K562 (cell line): ENCODE measurements at regions not wholly inside any gene's neighbourhood (a gene's known extent, or its start where the extent isn't known, plus 50 kb on each side); places are given as distances from the start of the nearest gene placed in this dataset.

Experiments
- ARNT ChIP-seq, 2 experiments: fragments of 450-650 bp; IDR thresholded peaks; 2 replicates each; pipeline ENCODE4 v1.6.1; 2016; ENCODE audit warnings: mild to moderate bottlenecking in 1 of 2
- CBFA2T3 ChIP-seq: fragments of 450-650 bp; IDR thresholded peaks from 2 replicates; pipeline ENCODE4 v1.6.1; 2017
- CBX3 ChIP-seq, 2 experiments: IDR thresholded peaks; 1 replicate in 1 of 2; 2 replicates in 1 of 2; pipeline ENCODE4 v1.6.1; 2012; ENCODE audit warnings: inconsistent platforms in 2 of 2, low read length in 2 of 2, borderline replicate concordance in 1 of 2, control low read depth in 1 of 2
- ELF2 ChIP-seq: fragments of 250-450 bp; sonication (Bioruptor Pico); IDR thresholded peaks from 2 replicates; pipeline ENCODE4 v1.5.0; 2021; ENCODE audit warnings: mild to moderate bottlenecking
- EP400 ChIP-seq: fragments of 450-650 bp; IDR thresholded peaks from 2 replicates; pipeline ENCODE4 v1.6.1; 2017; ENCODE audit warnings: antibody characterized with exemption, mild to moderate bottlenecking, moderate library complexity
- FOXK2 ChIP-seq, 2 experiments: fragments of 450-650 bp; IDR thresholded peaks in 1 of 2; conservative IDR thresholded peaks in 1 of 2; 2 replicates each; pipeline ENCODE4 v1.6.1; 2016; ENCODE audit warnings: low read depth in 2 of 2, mild to moderate bottlenecking in 1 of 2
- HDAC1 ChIP-seq, 2 experiments: fragments of 450-650 bp; IDR thresholded peaks; 2 replicates each; pipeline ENCODE4 v1.6.1; 2016 to 2017; ENCODE audit warnings: inconsistent platforms in 1 of 2, mild to moderate bottlenecking in 1 of 2, moderate library complexity in 1 of 2
- JUNB ChIP-seq: fragments of 450-650 bp; formaldehyde crosslinking; conservative IDR thresholded peaks from 2 replicates; pipeline ENCODE4 v1.4.0; 2020; ENCODE audit warnings: mild to moderate bottlenecking
- KDM1A ChIP-seq, 2 experiments: fragments of 450-650 bp; IDR thresholded peaks; 2 replicates each; pipeline ENCODE4 v1.6.1; 2016; ENCODE audit warnings: mild to moderate bottlenecking in 2 of 2
- MTA3 ChIP-seq: fragments of 450-650 bp; formaldehyde crosslinking; IDR thresholded peaks from 2 replicates; pipeline ENCODE4 v1.6.1; 2017; ENCODE audit warnings: mild to moderate bottlenecking, borderline replicate concordance
- NRF1 ChIP-seq, 2 experiments: fragments of 450-650 bp; IDR thresholded peaks in 1 of 2; conservative IDR thresholded peaks in 1 of 2; 2 replicates each; pipeline ENCODE4 v1.6.1; 2014; ENCODE audit warnings: mild to moderate bottlenecking in 2 of 2
- POLR2B ChIP-seq: fragments of 450-650 bp; IDR thresholded peaks from 2 replicates; pipeline ENCODE4 v1.6.1; 2018; ENCODE audit warnings: low read depth; ENCODE audit not compliant: partially characterized antibody
- RBBP5 ChIP-seq: fragments of 200-600 bp; sonication (generic); IDR thresholded peaks from 2 replicates; pipeline ENCODE4 v1.6.1; 2012; ENCODE audit warnings: borderline replicate concordance, mild to moderate bottlenecking, low read length, control low read depth, inconsistent platforms; ENCODE audit not compliant: insufficient read depth, poor library complexity, severe bottlenecking
- REST ChIP-seq, 2 experiments: fragments of 450-650 bp; formaldehyde crosslinking in 1 of 2; IDR thresholded peaks; 2 replicates each; pipeline versions ENCODE4 v1.4.0 to v1.6.1; 2014 to 2020; ENCODE audit warnings: mild to moderate bottlenecking in 2 of 2, borderline replicate concordance in 1 of 2, low read depth in 1 of 2
- SMARCC2 ChIP-seq: fragments of 450-650 bp; IDR thresholded peaks from 2 replicates; pipeline ENCODE4 v1.6.1; 2017; ENCODE audit warnings: antibody characterized with exemption, moderate library complexity, mild to moderate bottlenecking, low read depth
- SOX6 ChIP-seq: fragments of 450-650 bp; IDR thresholded peaks from 2 replicates; pipeline ENCODE4 v1.6.1; 2014; ENCODE audit warnings: mild to moderate bottlenecking
- U2AF1 ChIP-seq: fragments of 200-400 bp; formaldehyde crosslinking; optimal IDR thresholded peaks from 2 replicates; pipeline ENCODE3; 2017; ENCODE audit warnings: mild to moderate bottlenecking, low read depth, low read length, moderate library complexity
- ZEB2 ChIP-seq: fragments of 450-650 bp; IDR thresholded peaks from 2 replicates; pipeline ENCODE4 v1.6.1; 2016
- ZNF24 ChIP-seq: fragments of 450-650 bp; IDR thresholded peaks from 2 replicates; pipeline ENCODE4 v1.6.1; 2016
- ZNF644 ChIP-seq: fragments of 200-800 bp; sonication (Bioruptor generic); IDR thresholded peaks from 2 replicates; pipeline ENCODE4 v1.6.1; 2016; ENCODE audit warnings: low read depth, missing genetic modification characterization, missing compliant biosample characterization
- ZNF766 ChIP-seq: fragments of 200-800 bp; sonication (Bioruptor generic); conservative IDR thresholded peaks from 2 replicates; pipeline ENCODE4 v1.6.1; 2016; ENCODE audit warnings: missing genetic modification characterization, missing compliant biosample characterization

DNA sequence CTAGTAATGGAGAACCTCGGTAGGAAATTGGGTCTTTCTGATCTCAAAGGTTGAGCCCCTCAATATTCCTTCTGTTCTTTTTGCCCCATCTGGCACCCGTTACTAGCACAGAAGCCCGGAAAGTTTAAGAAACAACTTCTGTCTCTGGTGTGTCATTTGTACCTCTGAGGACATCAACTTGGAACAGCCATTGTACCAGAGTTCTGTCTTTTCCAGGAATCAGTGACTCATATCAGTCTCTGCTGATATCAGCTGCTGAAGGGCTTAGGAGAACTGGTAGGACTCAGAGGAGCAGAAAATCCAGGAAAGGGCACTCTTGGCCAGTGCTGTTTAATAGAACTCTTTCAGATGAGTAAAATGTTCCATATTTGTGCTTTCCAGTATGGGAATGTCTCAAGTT, 78.3 kb upstream of the CHD6 start (continued):
- no peak for TF ChIP-seq U2AF1
- no peak for TF ChIP-seq ZNF644 (tag)
- 0 out of 4 replicates have a peak, but pooled peaks of 1 of the 2 experiments have one; percentile 21 for TF ChIP-seq HDAC1 (IDR thresholded peaks at IDR 0.05)
- peak; percentile 34; the same call in 1 of the 2 replicates for TF ChIP-seq REST (IDR thresholded peaks at IDR 0.05; ENCODE audit: borderline replicate concordance)
- no peak for TF ChIP-seq REST (CRISPR knock-in tag; IDR thresholded peaks at IDR 0.05; ENCODE audit: low read depth)
- TF ChIP-seq ARNT (IDR thresholded peaks at IDR 0.05) = peak in 1 of 2 experiments; percentile 64; a peak in 1 of 4 replicates
- 0 out of 2 replicates have a peak, but pooled peaks have one; percentile 19 for TF ChIP-seq ELF2 (CRISPR knock-in tag)
- 0 out of 2 replicates have a peak, but pooled peaks have one; percentile 15 for TF ChIP-seq ZNF24
- peak; percentile 18; the same call in 1 of the 2 replicates for TF ChIP-seq EP400
- peak; percentile 67 for TF ChIP-seq CBFA2T3
- peak in 1 of 2 experiments; percentile 52; a peak in 2 of 4 replicates for TF ChIP-seq KDM1A (IDR thresholded peaks at IDR 0.05)
- peak; percentile 52; the same call in 1 of the 2 replicates for TF ChIP-seq MTA3
- peak; percentile 34 for TF ChIP-seq RBBP5
- no peak for TF ChIP-seq POLR2B
- TF ChIP-seq JUNB = peak; percentile 70; the same call in 1 of the 2 replicates
- TF ChIP-seq SOX6 = peak; percentile 68
- 0 out of 4 replicates have a peak, but pooled peaks of 1 of the 2 experiments have one; percentile 17 for TF ChIP-seq NRF1 (conservative IDR thresholded peaks at IDR 0.05 in 1 of 2, IDR thresholded peaks at IDR 0.05 in 1 of 2)
- TF ChIP-seq SMARCC2 = peak; percentile 95
- TF ChIP-seq ZEB2 = peak; percentile 45; the same call in 1 of the 2 replicates
- peak; percentile 56; the same call in 1 of the 2 replicates for TF ChIP-seq ZNF766 (CRISPR knock-in tag)
- peak; percentile 61 to 69; a peak in 3 of 4 replicates for TF ChIP-seq FOXK2 (conservative IDR thresholded peaks at IDR 0.05 in 1 of 2, IDR thresholded peaks at IDR 0.05 in 1 of 2; ENCODE audit: low read depth in 2 of 2)
- peak in 1 of 2 experiments; percentile 14; a peak in 1 of 3 replicates for TF ChIP-seq CBX3 (IDR thresholded peaks at IDR 0.05; ENCODE audit: borderline replicate concordance in 1 of 2, low read length in 2 of 2)
